Gastrocnemius medialis (tissue), 4 donors: ENCODE measurements at regions not wholly inside any gene's neighbourhood (a gene's known extent, or its start where the extent isn't known, plus 50 kb on each side); places are given as distances from the start of the nearest gene placed in this dataset.

ENCODE experiments used
- ATAC-seq, 2 donors: fragments of 150-250 bp; one replicate each; pipeline ENCODE4 v1.9.1; 2016
- DNase-seq, 2 donors: peaks; one replicate each; pipeline ENCODE4 v3.0.0-alpha.2; 2019
- H3K27ac ChIP-seq, 4 donors: fragments of 200-600 bp; sonication (generic); 1 replicate in 1 of 4; 2 replicates in 3 of 4; pipeline ENCODE4 v1.5.1; 2016 to 2018; ENCODE audit warnings: mild to moderate bottlenecking in 2 of 4, moderate library complexity in 1 of 4
- H3K27me3 ChIP-seq, 3 donors: fragments of 200-600 bp; sonication (generic) in 2 of 3; 1 replicate in 1 of 3; 2 replicates in 2 of 3; pipeline versions ENCODE4 v1.5.1 to v1.6.0; 2016 to 2019; ENCODE audit warnings: mild to moderate bottlenecking in 1 of 3, moderate library complexity in 1 of 3
- H3K36me3 ChIP-seq, 2 donors: fragments of 200-600 bp; sonication (generic) in 1 of 2; one replicate each; pipeline ENCODE4 v1.5.1; 2017 to 2018
- H3K4me1 ChIP-seq, 2 donors: fragments of 200-600 bp; sonication (generic) in 1 of 2; one replicate each; pipeline ENCODE4 v1.5.1; 2016 to 2017; ENCODE audit warnings: mild to moderate bottlenecking in 2 of 2
- H3K4me3 ChIP-seq, 4 donors: fragments of 200-600 bp; sonication (generic) in 3 of 4; 1 replicate in 1 of 4; 2 replicates in 3 of 4; pipeline ENCODE4 v1.5.1; 2016 to 2019; ENCODE audit warnings: mild to moderate bottlenecking in 2 of 4
- H3K9me3 ChIP-seq, 3 donors: fragments of 200-600 bp; sonication (generic) in 2 of 3; 1 replicate in 1 of 3; 2 replicates in 2 of 3; pipeline ENCODE4 v1.5.1; 2016 to 2019
- POLR2A ChIP-seq, 2 donors: fragments of 450-650 bp; IDR thresholded peaks; one replicate each; pipeline ENCODE4 v1.6.1; 2017; ENCODE audit warnings: antibody characterized with exemption in 2 of 2, mild to moderate bottlenecking in 2 of 2, moderate library complexity in 2 of 2
- in situ Hi-C, 4 donors: fragments of 200-750 bp; cut with MboI; loops; one replicate each; pipeline versions ENCODE4 v1.15.0 to v1.8.0; 2017; ENCODE audit warnings: low sequenced_read_pairs in 4 of 4
- intact Hi-C: fragments of 100-400 bp; cut with DNase I; formaldehyde crosslinking; loops from one replicate; pipeline ENCODE4 v1.15.1; 2023; ENCODE audit warnings: low total_unique reads
- TF ChIP-seq, protein P1 (sequence below), 5 experiments: fragments of 450-650 bp in 3 of 5; fragments of 200-600 bp in 2 of 5; sonication (generic) in 2 of 5; IDR thresholded peaks in 4 of 5; conservative IDR thresholded peaks in 1 of 5; 1 replicate in 4 of 5; 2 replicates in 1 of 5; pipeline ENCODE4 v1.5.1; 2016 to 2019; ENCODE audit warnings: antibody characterized with exemption in 5 of 5, mild to moderate bottlenecking in 3 of 5, moderate library complexity in 3 of 5

DNA sequence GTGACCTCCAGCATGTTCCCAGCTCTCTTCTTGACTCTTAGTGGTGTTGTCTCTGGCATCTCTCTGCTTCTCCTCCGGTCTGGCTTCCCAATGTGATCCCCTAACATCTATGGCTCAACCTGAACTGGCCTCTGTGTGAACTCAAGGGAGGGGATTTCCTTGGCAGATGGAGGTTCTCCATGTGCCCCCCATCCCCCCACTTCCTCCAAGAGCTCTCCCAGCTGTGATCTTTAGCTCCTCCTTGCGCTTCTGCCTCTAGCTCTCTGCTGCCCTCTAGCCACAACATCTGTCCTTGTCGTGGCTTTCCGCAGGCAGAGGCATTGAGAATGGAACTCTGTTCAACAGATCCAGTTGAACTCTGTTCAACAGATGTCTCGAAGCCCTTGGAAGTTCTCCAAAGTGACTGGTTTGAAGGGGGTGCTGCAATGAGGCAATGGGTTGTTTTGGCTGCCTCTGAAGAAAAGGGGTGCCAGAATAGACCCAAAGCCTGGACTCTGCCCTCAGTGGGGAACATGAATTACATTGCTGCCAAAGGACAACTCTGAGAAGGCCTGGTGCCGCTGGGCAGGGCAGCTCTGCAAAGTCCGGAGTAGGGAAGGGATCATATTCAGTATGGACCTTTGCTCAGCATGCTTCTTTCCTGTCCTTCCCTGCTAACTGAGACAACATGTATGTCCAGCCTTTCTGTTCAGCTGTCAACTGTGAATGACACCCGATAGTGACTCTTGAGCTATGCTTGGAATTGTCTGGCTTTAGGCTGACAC is 61.9 kb downstream of the ADM start:
- intact Hi-C loops (loop anchor here (2.0 to 5.0 kb wide), 3 partner anchors 42 to 158 kb away; partner anchors contain the start of gene ADM), in situ Hi-C loops (loop anchor here in 1 of 4 donors (10.0 kb wide), 1 partner anchor 52 kb away; no protein-coding TSS in a partner anchor)
- H3K4me1 ChIP-seq, result peaks cover 11 to 21% of the 10 kb centered on the region in 2 donors
- no peak for TF ChIP-seq POLR2A (IDR thresholded peaks at IDR 0.05)
- TF ChIP-seq, protein P1, sequence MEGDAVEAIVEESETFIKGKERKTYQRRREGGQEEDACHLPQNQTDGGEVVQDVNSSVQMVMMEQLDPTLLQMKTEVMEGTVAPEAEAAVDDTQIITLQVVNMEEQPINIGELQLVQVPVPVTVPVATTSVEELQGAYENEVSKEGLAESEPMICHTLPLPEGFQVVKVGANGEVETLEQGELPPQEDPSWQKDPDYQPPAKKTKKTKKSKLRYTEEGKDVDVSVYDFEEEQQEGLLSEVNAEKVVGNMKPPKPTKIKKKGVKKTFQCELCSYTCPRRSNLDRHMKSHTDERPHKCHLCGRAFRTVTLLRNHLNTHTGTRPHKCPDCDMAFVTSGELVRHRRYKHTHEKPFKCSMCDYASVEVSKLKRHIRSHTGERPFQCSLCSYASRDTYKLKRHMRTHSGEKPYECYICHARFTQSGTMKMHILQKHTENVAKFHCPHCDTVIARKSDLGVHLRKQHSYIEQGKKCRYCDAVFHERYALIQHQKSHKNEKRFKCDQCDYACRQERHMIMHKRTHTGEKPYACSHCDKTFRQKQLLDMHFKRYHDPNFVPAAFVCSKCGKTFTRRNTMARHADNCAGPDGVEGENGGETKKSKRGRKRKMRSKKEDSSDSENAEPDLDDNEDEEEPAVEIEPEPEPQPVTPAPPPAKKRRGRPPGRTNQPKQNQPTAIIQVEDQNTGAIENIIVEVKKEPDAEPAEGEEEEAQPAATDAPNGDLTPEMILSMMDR (IDR thresholded peaks at IDR 0.05 in 4 of 5, conservative IDR thresholded peaks at IDR 0.05 in 1 of 5), result peak; percentile 60 to 91 (median 83)
- ATAC-seq (peak; percentile 93 to 94), DNase-seq (peak; percentile 72 to 84)
- H3K27me3 ChIP-seq, result no peaks in the 10 kb centered on the region
- H3K9me3 ChIP-seq, result no peaks in the 10 kb centered on the region
- H3K27ac ChIP-seq, result peak overlapping the region; percentile 64 to 83 (median 69)
- no peaks in the 10 kb centered on the region for H3K36me3 ChIP-seq
- H3K4me3 ChIP-seq, result peak overlapping the region in 1 of 4 donors; percentile 11

DNA sequence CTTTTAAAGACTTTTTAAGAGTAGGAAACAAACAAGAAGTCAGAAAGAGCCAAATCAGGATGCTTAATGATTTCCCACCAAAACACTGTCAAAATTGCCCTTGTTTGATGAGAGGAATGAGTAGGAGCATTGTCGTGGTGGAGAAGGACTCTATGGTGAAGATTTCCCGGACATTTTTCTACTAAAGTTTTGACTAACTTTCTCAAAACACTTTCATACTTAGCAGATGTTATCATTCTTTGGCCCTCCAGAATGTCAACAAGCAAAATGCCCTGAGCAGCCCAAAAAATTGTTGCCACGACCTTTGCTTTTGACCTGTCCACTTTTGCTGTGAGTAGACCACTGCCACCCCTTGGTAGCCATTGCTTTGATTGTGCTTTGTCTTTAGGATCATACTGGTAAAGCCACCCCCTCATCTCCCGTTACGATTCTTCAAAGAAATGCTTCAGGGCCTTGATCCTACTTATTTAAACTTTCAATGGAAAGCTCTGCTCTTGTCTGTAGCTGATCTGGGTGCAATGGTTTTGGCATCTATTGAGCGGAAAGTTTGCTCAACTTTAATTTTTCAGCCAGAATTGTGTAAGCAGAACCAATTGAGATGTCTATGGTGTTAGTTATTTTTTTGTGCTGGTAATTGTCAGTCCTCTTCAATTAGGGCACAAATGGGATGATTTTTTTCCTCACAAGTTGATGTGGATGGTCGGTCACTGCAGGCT is 67.2 kb downstream of the ADM start:
- ATAC-seq (no peak), DNase-seq (no peak)
- Histone ChIP-seq H3K27ac (no peak overlapping the region), H3K4me3 (no peak overlapping the region), H3K36me3 (no peaks in the 10 kb centered on the region), H3K4me1 (peaks cover 41 to 47% of the 10 kb centered on the region in 2 donors), H3K9me3 (no peaks in the 10 kb centered on the region), H3K27me3 (no peaks in the 10 kb centered on the region)
- intact Hi-C loops (no loop called here), in situ Hi-C loops (no loop called here)
- no peak for TF ChIP-seq POLR2A (IDR thresholded peaks at IDR 0.05)
- TF ChIP-seq, protein P1 (IDR thresholded peaks at IDR 0.05 in 4 of 5, conservative IDR thresholded peaks at IDR 0.05 in 1 of 5), result no peak

DNA sequence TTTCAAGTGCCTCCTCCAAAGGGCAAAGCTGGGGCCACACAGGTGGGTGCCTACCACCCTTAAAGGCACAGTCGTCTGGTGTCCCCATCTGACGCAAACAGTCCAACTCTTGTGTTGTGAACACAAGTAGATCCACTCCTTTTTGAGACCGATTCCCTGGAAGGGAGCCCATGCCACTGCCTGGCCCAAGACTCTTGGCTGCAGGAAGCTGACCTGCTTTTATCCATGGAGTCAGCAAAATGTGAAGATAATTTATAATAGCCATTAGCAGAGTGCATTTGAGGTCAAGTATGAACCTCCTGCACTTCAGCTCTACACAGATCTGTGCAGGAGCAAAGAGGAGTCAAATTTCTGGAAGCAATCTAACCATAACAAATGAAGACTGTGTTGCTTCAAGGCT is 68.5 kb downstream of the ADM start:
- ATAC-seq, result peak; percentile 73 to 75

DNA sequence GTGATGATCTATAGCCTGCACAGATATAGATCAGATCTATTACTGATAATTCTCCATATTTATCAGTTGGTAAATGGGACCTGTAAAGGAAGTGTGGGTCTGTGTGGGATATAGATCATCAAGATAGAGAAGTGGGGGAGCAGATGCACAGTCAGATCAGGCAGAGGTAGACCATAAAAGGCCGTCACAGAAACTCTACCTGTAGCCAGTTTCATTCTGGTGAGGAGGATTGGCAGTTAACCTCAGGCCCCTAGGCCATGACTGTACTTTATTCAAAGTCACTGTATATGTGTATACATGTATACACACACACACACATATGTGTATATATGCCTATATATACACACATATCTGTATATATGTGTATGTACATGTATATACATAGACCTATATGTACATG is 69.1 kb downstream of the ADM start:
- H3K27me3 ChIP-seq, result no peaks in the 10 kb centered on the region
- intact Hi-C loops, result no loop called here
- ATAC-seq, result no peak
- no peaks in the 10 kb centered on the region for H3K9me3 ChIP-seq
- in situ Hi-C loops, result no loop called here
- H3K4me3 ChIP-seq, result no peak overlapping the region
- no peaks in the 10 kb centered on the region for H3K36me3 ChIP-seq
- DNase-seq, result no peak
- peak overlapping the region in 1 of 4 donors; percentile 44 for H3K27ac ChIP-seq
- no peak for TF ChIP-seq POLR2A (IDR thresholded peaks at IDR 0.05)
- TF ChIP-seq, protein P1 (IDR thresholded peaks at IDR 0.05 in 4 of 5, conservative IDR thresholded peaks at IDR 0.05 in 1 of 5), result no peak
- peaks cover 42 to 48% of the 10 kb centered on the region in 2 donors for H3K4me1 ChIP-seq

More for the DNA sequence above, 68.5 kb downstream of the ADM start:
- TF ChIP-seq POLR2A (IDR thresholded peaks at IDR 0.05), result no peak
- TF ChIP-seq, protein P1 (IDR thresholded peaks at IDR 0.05 in 4 of 5, conservative IDR thresholded peaks at IDR 0.05 in 1 of 5), result no peak
- H3K4me3 ChIP-seq, result no peak overlapping the region
- intact Hi-C loops, result no loop called here
- in situ Hi-C loops, result no loop called here
- peak; percentile 33 to 57 for DNase-seq
- no peaks in the 10 kb centered on the region for H3K36me3 ChIP-seq
- H3K27me3 ChIP-seq, result no peaks in the 10 kb centered on the region
- H3K9me3 ChIP-seq, result no peaks in the 10 kb centered on the region
- peak overlapping the region in 2 of 4 donors; percentile 10 to 44 for H3K27ac ChIP-seq
- peaks cover 42 to 48% of the 10 kb centered on the region in 2 donors for H3K4me1 ChIP-seq
